HG03442 (cell line): ENCODE measurements at regions not wholly inside any gene's neighbourhood (a gene's known extent, or its start where the extent isn't known, plus 50 kb on each side); places are given as distances from the start of the nearest gene placed in this dataset.
"Not testable (repeated sequence)": the region's sequence is repeated elsewhere in the genome, so short reads cannot be mapped to it uniquely, and the experiment has no call there.

Experiments
- ATAC-seq: cut with Tn5 transposase; IDR thresholded peaks from one replicate; pipeline ENCODE4 v1.9.1; 2021; ENCODE audit warnings: mild to moderate bottlenecking, moderate library complexity; ENCODE audit not compliant: unreplicated experiment

GRCh38 chr10:121262774-121263430 is 335.3 kb downstream of the FGFR2 start:
- ATAC-seq, result no peak

GRCh38 chr10:121263431-121263783 is 334.8 kb downstream of the FGFR2 start:
- no peak for ATAC-seq

- no peak for ATAC-seq
Measured at GRCh38 chr10:121265360-121266123, 332.7 kb downstream of the FGFR2 start.

GRCh38 chr10:121266370-121266769 is 331.9 kb downstream of the FGFR2 start:
- no peak for ATAC-seq

- ATAC-seq, result no peak
Measured at GRCh38 chr10:121267236-121268003, 330.8 kb downstream of the FGFR2 start.

- ATAC-seq, result no peak
Measured at GRCh38 chr10:121268363-121268762, 329.9 kb downstream of the FGFR2 start.

- ATAC-seq, result no peak
Measured at GRCh38 chr10:121268863-121269432, 329.3 kb downstream of the FGFR2 start.

- no peak for ATAC-seq
Measured at GRCh38 chr10:121270906-121271305, 327.3 kb downstream of the FGFR2 start.

GRCh38 chr10:121276046-121276445 is 322.2 kb downstream of the FGFR2 start:
- no peak for ATAC-seq

- ATAC-seq, result no peak
Measured at GRCh38 chr10:121276822-121277221, 321.4 kb downstream of the FGFR2 start.

GRCh38 chr10:121278386-121278785 is 319.9 kb downstream of the FGFR2 start:
- ATAC-seq, result not testable (repeated sequence)

- no peak for ATAC-seq
Measured at GRCh38 chr10:121281576-121281975, 316.7 kb downstream of the FGFR2 start.

GRCh38 chr10:121282264-121282663 is 316.0 kb downstream of the FGFR2 start:
- no peak for ATAC-seq

- no peak for ATAC-seq
Measured at GRCh38 chr10:121282797-121283515, 315.3 kb downstream of the FGFR2 start.

GRCh38 chr10:121284936-121285335 is 313.3 kb downstream of the FGFR2 start:
- ATAC-seq, result no peak

GRCh38 chr10:121285406-121286196 is 312.6 kb downstream of the FGFR2 start:
- ATAC-seq, result no peak

GRCh38 chr10:121288011-121288410 is 310.2 kb downstream of the FGFR2 start:
- no peak for ATAC-seq

GRCh38 chr10:121288864-121289661 is 309.2 kb downstream of the FGFR2 start:
- no peak for ATAC-seq

GRCh38 chr10:121289800-121290199 is 308.4 kb downstream of the FGFR2 start:
- no peak for ATAC-seq
